ENCODE measurements at regions not wholly inside any gene's neighbourhood (a gene's known extent, or its start where the extent isn't known, plus 50 kb on each side); places are given as distances from the start of the nearest gene placed in this dataset.

- TF ChIP-seq CTCF (conservative IDR thresholded peaks at IDR 0.05; ENCODE audit: low read length) (no peak), EZH2phosphoT487 (IDR thresholded peaks at IDR 0.05; ENCODE audit: borderline replicate concordance) (no peak)
Observed at GRCh38 chrX:130984782-130985181, 73.4 kb upstream of the ARHGAP36 start.
